ENCODE measurements at regions not wholly inside any gene's neighbourhood (a gene's known extent, or its start where the extent isn't known, plus 50 kb on each side); places are given as distances from the start of the nearest gene placed in this dataset.

DNA sequence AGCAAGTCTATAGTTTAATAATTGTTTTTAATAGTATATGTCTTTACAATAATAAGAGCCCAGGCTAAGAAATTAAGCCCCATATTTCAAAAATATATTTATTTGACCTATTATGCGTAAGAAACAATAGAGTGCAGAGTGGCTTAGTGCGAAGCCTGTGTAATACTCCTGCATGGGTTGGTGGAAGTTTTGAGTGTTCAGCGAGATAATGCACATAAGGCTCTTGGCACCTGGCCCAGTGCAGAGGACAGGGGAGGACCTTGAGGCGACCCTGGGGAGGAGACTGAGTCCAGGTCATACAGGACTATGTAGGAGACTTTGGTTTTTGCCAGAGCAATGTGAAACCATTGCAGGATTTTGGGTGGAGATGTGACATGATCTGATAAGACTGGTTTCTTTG is 132.4 kb upstream of the ST6GAL2 start:
- intact Hi-C loops (cut with DNase I; ENCODE audit: low total_unique reads): no loop called here
- no peaks in the 10 kb centered on the region for H3K27me3 ChIP-seq
- 29 to 71% (median 65%) methylated on average over 4 of the region's 4 CpGs for WGBS, 5 donors
- H3K9me3 ChIP-seq: no peaks in the 10 kb centered on the region
- no peaks in the 10 kb centered on the region for H3K36me3 ChIP-seq
- H3K4me3 ChIP-seq: no peak overlapping the region
- DNase-seq: no peak
- TF ChIP-seq POLR2AphosphoS5 (IDR thresholded peaks at IDR 0.05): no peak
- no peak for TF ChIP-seq POLR2A (IDR thresholded peaks at IDR 0.05)
- TF ChIP-seq EP300 (IDR thresholded peaks at IDR 0.05): no peak
- no peak for TF ChIP-seq CTCF (IDR thresholded peaks at IDR 0.05)
- no peaks in the 10 kb centered on the region for H3K4me1 ChIP-seq
- no peak overlapping the region for H3K27ac ChIP-seq

DNA sequence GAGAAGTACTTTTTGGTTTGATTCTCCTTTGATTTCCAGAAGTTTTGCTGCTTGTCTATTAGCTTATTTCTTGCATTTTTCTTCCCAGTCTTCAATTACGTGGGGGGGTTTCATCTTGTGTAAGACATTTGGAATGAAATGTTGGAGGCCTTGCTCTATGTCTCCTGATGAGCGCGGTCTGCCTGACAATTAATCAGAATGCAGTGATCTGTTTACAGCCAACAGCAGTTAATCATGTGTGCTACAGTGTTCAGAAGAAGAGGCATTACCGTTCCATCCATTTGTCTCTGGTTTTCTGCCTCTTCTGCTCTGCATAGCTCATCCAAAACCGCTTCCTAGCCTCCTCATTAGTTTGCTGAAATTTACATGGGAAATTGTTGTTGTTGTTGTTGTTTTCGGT is 134.4 kb upstream of the ST6GAL2 start:
- Histone ChIP-seq H3K27ac (no peak overlapping the region), H3K9me3 (no peaks in the 10 kb centered on the region), H3K27me3 (no peaks in the 10 kb centered on the region), H3K4me1 (no peaks in the 10 kb centered on the region), H3K36me3 (no peaks in the 10 kb centered on the region), H3K4me3 (no peak overlapping the region)
- TF ChIP-seq POLR2AphosphoS5 (IDR thresholded peaks at IDR 0.05): no peak
- no peak for TF ChIP-seq EP300 (IDR thresholded peaks at IDR 0.05)
- no peak for TF ChIP-seq POLR2A (IDR thresholded peaks at IDR 0.05)
- no peak for TF ChIP-seq CTCF (IDR thresholded peaks at IDR 0.05)
- DNase-seq: no peak
- intact Hi-C loops (cut with DNase I; ENCODE audit: low total_unique reads): no loop called here
- 71 to 84% (median 80%) methylated on average over 6 of the region's 6 CpGs for WGBS, 5 donors

DNA sequence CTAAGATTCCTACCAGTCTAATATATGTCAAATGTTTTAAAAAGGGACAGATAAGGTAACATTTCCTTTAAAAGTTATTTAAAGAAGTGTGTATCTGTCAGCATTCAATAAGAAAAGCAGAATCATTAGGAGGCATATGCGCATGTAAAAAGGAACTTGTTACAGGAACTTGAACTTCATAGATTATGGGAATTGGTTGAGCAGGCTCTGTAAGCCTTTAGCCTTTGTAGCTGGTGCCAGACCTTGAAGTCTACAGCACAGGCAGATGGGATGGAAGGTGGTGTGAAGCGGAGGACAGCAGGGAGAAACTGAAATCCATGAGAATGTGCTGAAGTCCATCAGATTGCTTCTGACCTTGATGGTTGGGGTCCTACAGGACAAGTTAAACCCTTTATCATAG is 138.3 kb upstream of the ST6GAL2 start:
- Histone ChIP-seq H3K4me3 (no peak overlapping the region), H3K36me3 (no peaks in the 10 kb centered on the region), H3K27me3 (no peaks in the 10 kb centered on the region), H3K27ac (no peak overlapping the region), H3K9me3 (no peaks in the 10 kb centered on the region), H3K4me1 (no peaks in the 10 kb centered on the region)
- 93 to 98% (median 95%) methylated on average over 2 of the region's 2 CpGs for WGBS, 5 donors
- no peak for TF ChIP-seq CTCF (IDR thresholded peaks at IDR 0.05)
- TF ChIP-seq EP300 (IDR thresholded peaks at IDR 0.05): no peak
- TF ChIP-seq POLR2AphosphoS5 (IDR thresholded peaks at IDR 0.05): no peak
- no peak for TF ChIP-seq POLR2A (IDR thresholded peaks at IDR 0.05)
- no peak for DNase-seq
- intact Hi-C loops (cut with DNase I; ENCODE audit: low total_unique reads): no loop called here

DNA sequence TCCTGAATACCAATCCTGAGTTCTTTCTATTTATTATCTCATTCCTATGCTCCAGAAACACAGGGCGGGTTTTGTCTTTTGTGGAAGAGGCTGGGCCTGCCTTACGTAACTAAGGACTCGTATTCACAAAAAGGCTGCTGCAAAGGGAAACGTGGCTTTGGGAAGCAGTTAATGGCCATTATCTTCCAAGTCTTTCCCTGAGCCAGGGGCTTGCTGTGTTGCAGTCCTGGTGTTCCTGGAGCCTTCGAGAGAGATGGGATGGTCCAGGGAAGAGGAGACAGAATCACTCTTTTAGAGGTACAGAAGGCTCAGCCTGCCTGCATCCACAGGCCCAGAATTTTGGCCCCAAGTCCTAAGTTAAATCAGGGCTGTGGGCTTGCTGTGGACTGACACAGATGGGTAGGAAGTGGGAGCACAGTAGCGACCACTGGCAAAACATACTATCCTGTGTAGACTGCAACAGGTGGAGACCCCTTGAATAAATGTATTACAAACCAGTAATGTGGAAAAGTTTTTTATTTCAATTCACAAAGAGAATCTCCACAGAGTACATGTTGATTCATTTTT is 139.4 kb upstream of the ST6GAL2 start:
- WGBS, 5 donors: 78 to 89% (median 88%) methylated on average over 6 of the region's 6 CpGs
- no peak for DNase-seq
- TF ChIP-seq POLR2AphosphoS5 (IDR thresholded peaks at IDR 0.05) (no peak), CTCF (IDR thresholded peaks at IDR 0.05) (no peak), POLR2A (IDR thresholded peaks at IDR 0.05) (no peak), EP300 (IDR thresholded peaks at IDR 0.05) (no peak)
- Histone ChIP-seq H3K9me3 (no peaks in the 10 kb centered on the region), H3K36me3 (no peaks in the 10 kb centered on the region), H3K4me3 (no peak overlapping the region), H3K27me3 (no peaks in the 10 kb centered on the region), H3K27ac (no peak overlapping the region), H3K4me1 (no peaks in the 10 kb centered on the region)
- intact Hi-C loops (cut with DNase I; ENCODE audit: low total_unique reads): no loop called here

All from stomach (tissue), 8 donors.